ENCODE measurements at regions not wholly inside any gene's neighbourhood (a gene's known extent, or its start where the extent isn't known, plus 50 kb on each side); places are given as distances from the start of the nearest gene placed in this dataset.

DNA sequence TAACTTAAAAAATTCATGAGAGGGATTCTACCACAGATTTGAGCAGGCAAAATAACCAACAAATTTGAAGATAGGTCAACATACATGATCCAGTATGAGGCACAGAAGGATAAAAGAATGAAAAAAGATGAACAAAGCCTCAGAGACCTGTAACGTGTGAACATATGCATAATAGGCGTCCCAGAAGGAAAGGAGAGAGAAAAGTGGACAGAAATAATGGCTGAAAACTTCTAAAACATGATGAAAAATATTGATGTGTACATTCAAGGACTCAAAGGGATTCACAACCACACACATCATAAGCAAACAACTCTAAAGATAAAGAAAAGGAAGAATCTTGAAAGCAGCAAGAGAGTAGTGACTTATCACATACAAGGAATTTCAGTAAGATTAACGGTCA, 100.1 kb upstream of the PARD3B start:
- no peak overlapping the region for H3K27ac Mint-ChIP-seq
- POLR2A ChIA-PET: no interaction called here
- no peak overlapping the region for H3K4me3 Mint-ChIP-seq
- no peak for ATAC-seq
- H3K9me3 Mint-ChIP-seq: peaks cover 0 to 26% (median 10%) of the 10 kb centered on the region in 9 donors
- DNase-seq: no peak
- peaks cover 0 to 1% (median 0%) of the 10 kb centered on the region in 4 donors for H3K4me1 Mint-ChIP-seq
- H3K27me3 Mint-ChIP-seq: peaks cover 7 to 31% (median 12%) of the 10 kb centered on the region in 5 donors
- peaks cover 0 to 11% (median 2%) of the 10 kb centered on the region in 3 donors for H3K36me3 Mint-ChIP-seq

DNA sequence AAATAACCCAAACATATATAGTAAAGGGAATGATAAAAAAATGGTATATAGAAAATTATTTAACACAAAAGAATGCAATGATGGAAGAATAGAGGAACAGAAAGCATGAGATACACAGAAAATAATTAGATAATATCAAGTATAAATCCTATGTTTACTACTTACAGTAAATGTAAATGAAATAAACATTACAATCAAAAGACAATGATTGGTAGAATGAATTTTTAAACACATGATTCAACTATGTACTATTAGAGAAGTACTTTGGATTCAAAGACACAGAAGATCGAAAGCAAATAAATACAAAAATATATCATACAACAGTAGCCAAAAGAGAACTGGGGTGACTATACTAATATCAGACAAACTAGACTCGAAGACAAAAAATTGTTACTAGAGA, 97.6 kb upstream of the PARD3B start:
- no peak overlapping the region for H3K27ac Mint-ChIP-seq
- H3K27me3 Mint-ChIP-seq: peaks cover 1 to 9% (median 6%) of the 10 kb centered on the region in 5 donors
- ATAC-seq (no peak), DNase-seq (no peak)
- H3K4me3 Mint-ChIP-seq: no peak overlapping the region
- POLR2A ChIA-PET: no interaction called here
- H3K36me3 Mint-ChIP-seq: peaks cover 0 to 10% (median 2%) of the 10 kb centered on the region in 3 donors
- H3K9me3 Mint-ChIP-seq: peaks cover 0 to 25% (median 10%) of the 10 kb centered on the region in 9 donors
- H3K4me1 Mint-ChIP-seq: peaks cover 0 to 1% (median 0%) of the 10 kb centered on the region in 4 donors

DNA sequence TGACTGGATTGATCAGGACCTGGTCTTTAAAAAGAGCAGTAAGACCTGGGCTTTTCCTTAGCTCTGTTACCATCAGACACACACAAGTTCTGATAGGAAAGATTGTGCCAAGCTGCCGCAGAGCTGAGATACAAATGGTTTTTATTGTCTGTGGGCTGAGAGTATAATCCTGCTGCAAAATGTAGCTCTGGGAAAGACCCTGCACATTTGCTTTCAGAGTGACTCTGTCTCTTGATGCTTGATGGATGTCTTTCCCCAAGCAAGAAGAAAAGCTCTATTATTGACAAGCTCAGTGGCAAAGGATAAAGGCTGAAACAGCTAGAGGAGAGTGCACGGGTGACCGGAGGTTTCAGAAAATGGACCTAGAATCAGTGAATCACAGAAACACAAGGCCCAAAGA, 95.3 kb upstream of the PARD3B start:
- no peak overlapping the region for H3K27ac Mint-ChIP-seq
- peaks cover 0 to 16% (median 7%) of the 10 kb centered on the region in 9 donors for H3K9me3 Mint-ChIP-seq
- no peak for ATAC-seq

DNA sequence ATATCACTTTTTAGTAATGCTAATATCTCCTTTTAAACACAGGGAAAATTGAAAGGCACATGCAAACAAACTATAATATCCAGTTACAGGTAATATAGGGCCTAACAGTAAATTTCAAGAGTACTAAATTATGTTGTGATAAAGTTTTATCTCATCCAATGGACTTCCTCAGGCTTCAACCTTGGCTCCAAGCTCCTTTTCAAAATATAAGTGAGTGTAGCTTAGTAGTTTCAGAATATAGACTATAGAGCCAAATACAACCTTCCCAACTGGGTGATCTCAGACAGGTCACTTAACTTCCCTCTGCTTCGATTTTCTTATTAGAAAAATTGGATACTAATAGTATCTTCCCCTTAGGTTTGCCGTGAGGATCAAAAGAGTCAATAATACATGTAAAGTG, 93.5 kb upstream of the PARD3B start:
- Mint-ChIP-seq H3K9me3 (peaks cover 0 to 3% (median 0%) of the 10 kb centered on the region in 9 donors), H3K4me3 (no peak overlapping the region)

More for the DNA sequence above, 95.3 kb upstream of the PARD3B start:
- H3K4me1 Mint-ChIP-seq: no peaks in the 10 kb centered on the region
- peaks cover 0 to 2% (median 0%) of the 10 kb centered on the region in 5 donors for H3K27me3 Mint-ChIP-seq
- no peak for DNase-seq
- H3K36me3 Mint-ChIP-seq: peaks cover 0 to 4% (median 0%) of the 10 kb centered on the region in 3 donors
- POLR2A ChIA-PET: no interaction called here
- H3K4me3 Mint-ChIP-seq: no peak overlapping the region

DNA sequence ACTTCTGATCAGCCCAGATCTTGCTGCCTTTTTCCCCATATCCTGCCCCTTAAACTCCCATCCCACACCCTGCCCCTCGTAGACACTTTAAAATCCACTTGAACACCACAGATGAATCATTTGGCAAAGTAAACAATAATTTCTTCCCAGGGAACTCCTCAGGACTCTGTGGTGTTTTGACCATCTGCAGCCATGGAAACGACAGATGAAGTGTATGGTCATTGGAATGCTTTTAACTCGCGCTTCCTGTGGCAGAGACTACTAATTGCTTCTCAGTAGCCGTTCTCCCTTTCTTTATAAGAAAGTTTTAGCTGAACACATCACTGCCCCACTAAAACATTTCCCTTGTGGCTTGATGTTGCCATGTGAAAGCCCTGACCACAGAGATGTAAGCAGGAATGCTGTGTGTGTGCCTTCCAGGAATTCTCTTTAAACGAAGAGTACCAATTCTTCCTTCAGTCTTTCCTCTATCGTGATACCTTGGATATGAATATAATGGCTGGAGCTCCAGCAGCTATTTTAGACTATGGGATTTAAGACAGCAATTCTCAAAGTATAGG, 92.7 kb upstream of the PARD3B start:
- no peak overlapping the region for H3K4me3 Mint-ChIP-seq
- H3K27me3 Mint-ChIP-seq: peaks cover 0 to 2% (median 0%) of the 10 kb centered on the region in 5 donors
- H3K4me1 Mint-ChIP-seq: no peaks in the 10 kb centered on the region
- ATAC-seq (no peak), DNase-seq (no peak)
- POLR2A ChIA-PET: no interaction called here
- no peaks in the 10 kb centered on the region for H3K36me3 Mint-ChIP-seq
- H3K27ac Mint-ChIP-seq: no peak overlapping the region
- peaks cover 0 to 3% (median 0%) of the 10 kb centered on the region in 9 donors for H3K9me3 Mint-ChIP-seq

More for the DNA sequence above, 93.5 kb upstream of the PARD3B start:
- no peak for ATAC-seq
- no peak overlapping the region for H3K27ac Mint-ChIP-seq
- POLR2A ChIA-PET: no interaction called here
- no peak for DNase-seq
- H3K27me3 Mint-ChIP-seq: peaks cover 0 to 2% (median 0%) of the 10 kb centered on the region in 5 donors
- H3K36me3 Mint-ChIP-seq: no peaks in the 10 kb centered on the region
- H3K4me1 Mint-ChIP-seq: no peaks in the 10 kb centered on the region

DNA sequence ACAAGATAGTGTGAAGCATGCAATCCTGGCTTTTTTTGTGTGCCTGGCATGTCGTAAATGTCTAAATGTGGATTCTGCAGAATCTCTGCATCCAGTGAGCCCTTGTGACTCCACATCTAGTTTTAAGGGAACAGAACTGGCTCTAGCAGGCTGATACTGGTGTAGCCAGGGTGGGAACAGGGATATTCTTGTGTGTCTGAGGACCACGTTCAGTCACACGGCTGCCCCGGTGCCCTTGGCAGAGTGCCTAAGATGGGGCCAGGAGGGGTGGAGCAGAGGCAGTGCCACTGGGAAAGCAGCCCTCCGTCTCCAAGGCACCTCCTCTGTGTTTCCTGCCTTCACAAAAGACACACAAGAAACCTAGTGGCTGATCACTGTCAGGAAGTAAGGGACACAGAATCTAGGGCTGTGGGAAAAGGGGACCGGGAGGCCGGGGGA, 91.5 kb upstream of the PARD3B start:
- Mint-ChIP-seq H3K4me3 (no peak overlapping the region), H3K36me3 (no peaks in the 10 kb centered on the region), H3K9me3 (peaks cover 0 to 3% (median 0%) of the 10 kb centered on the region in 9 donors), H3K27ac (no peak overlapping the region), H3K4me1 (no peaks in the 10 kb centered on the region), H3K27me3 (peaks cover 0 to 6% (median 0%) of the 10 kb centered on the region in 5 donors)
- POLR2A ChIA-PET: no interaction called here
- no peak for ATAC-seq
- DNase-seq: no peak

DNA sequence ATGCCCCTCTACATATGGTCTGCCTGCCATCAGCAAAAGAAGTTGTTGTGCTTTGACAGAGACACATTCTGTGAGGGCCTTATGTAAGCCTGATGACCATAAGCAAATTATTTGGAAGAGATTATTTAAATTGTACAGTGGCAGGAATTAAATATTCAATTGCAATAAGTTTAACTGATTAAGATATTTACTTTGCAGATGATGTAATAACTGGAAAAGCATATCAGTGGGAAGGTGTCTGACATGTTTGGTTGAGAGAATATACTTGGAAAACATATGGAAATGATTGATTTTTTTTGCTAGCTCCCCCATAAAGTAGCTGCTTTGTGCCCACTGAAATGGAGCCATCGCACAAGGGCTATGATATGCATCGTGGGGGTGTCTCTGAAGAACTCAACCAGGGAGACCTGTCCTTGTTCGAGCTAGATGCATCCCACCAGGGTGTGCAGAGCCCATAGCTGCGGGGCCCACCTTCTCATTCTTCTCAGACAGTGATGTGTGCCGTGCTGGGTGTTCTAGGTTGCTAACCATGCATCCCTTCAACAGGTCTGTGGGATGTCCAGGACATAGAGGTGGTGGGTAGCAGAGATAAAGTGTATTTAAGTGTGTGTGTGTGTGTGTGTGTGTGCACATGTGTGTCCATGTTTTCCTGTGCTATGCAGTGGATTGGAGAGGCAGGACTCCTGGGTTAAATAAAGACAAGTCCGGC, 90.4 kb upstream of the PARD3B start:
- H3K36me3 Mint-ChIP-seq: no peaks in the 10 kb centered on the region
- H3K4me1 Mint-ChIP-seq: no peaks in the 10 kb centered on the region
- H3K27ac Mint-ChIP-seq: no peak overlapping the region
- H3K9me3 Mint-ChIP-seq: peaks cover 0 to 3% (median 0%) of the 10 kb centered on the region in 9 donors
- H3K4me3 Mint-ChIP-seq: no peak overlapping the region
- POLR2A ChIA-PET: no interaction called here
- ATAC-seq (no peak), DNase-seq (no peak)
- H3K27me3 Mint-ChIP-seq: peaks cover 0 to 4% (median 0%) of the 10 kb centered on the region in 5 donors

DNA sequence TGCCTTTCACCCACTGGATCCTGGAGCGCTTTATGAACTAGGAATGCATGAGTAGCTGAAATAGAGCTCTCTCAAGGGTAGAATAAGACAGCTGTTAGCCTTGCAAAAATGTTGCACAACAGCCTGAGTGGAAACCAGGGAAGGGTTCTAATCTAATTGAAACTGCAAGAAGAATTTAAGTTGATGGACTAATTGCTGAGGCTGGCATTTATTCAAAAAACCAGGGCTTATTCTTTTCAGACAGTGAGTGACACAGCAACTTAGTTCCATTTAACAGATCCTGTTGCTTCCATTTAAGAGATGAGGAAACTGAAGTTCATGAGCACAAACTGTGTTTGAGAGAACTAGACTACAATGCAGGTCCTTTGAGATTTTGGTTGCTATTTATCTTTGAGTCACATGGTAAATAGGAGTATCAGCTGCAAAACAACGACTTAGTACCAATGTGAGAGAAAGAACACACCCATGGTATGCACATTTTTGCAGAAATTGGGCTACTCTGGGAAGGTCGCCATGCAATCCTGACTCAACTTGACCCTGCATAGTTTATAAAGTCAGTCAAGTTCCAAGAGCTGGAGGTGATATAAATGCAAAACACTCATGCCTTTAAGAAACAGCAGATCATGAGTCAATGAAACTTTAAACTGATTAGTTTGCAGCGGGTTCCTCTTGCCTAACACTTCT, 76.4 kb upstream of the PARD3B start:
- H3K36me3 Mint-ChIP-seq: no peaks in the 10 kb centered on the region
- no peak overlapping the region for H3K27ac Mint-ChIP-seq
- POLR2A ChIA-PET: no interaction called here
- H3K4me3 Mint-ChIP-seq: no peak overlapping the region
- ATAC-seq (no peak), DNase-seq (no peak)
- peaks cover 0 to 6% (median 0%) of the 10 kb centered on the region in 9 donors for H3K9me3 Mint-ChIP-seq
- peaks cover 2 to 28% (median 6%) of the 10 kb centered on the region in 5 donors for H3K27me3 Mint-ChIP-seq
- H3K4me1 Mint-ChIP-seq: no peaks in the 10 kb centered on the region

DNA sequence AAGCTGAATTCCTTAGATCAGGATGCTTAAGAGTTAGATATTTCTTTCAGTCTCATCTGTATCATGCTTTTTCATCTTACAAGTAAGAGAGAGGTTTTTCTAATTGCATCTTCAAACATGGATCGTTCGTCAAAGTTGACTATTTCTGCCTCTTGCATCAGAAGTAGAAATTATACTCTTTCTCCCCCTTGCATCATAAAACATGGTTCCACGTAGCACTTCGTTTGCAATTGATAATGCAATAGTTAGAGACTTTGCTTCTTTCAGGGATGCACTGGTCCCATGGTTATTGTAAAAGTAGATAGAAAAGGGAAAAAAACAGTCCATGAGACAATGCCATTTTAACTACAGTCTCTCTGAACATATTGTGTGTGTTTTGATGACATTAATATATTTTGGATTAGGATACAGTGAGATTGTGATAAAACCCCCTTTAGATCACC, 75.1 kb upstream of the PARD3B start:
- Mint-ChIP-seq H3K9me3 (peaks cover 0 to 1% (median 0%) of the 10 kb centered on the region in 9 donors), H3K4me3 (no peak overlapping the region), H3K27ac (no peak overlapping the region), H3K4me1 (no peaks in the 10 kb centered on the region), H3K36me3 (no peaks in the 10 kb centered on the region), H3K27me3 (peaks cover 0 to 21% (median 4%) of the 10 kb centered on the region in 5 donors)
- ATAC-seq (no peak), DNase-seq (no peak)
- POLR2A ChIA-PET: no interaction called here

DNA sequence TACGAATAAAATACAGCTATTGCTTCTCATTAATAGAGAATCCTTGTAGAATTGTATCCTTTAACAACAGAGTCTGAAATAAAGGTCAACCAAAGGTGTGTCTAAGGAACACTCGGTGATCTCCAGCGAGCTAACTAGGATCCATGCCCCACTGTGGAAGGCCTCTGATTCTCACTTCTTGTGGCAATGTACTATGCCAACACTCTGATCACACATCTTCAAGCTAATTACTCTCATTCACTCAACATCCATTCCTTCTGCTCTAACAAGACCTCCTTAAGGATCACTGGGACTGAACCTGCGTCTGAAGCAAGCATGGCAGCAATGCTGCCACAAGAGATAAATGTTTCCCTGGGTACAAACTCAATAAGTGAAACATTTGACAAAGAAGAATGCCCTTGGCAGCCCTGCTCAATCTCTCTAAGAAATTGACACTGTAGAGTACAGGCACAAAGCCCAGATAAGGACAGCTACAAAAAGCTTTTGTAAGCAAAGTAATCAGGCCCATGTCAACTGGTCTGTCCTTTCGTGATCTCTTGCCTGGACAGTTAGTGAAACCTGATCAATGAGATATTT, 74.6 kb upstream of the PARD3B start:
- Mint-ChIP-seq H3K4me3 (no peak overlapping the region), H3K36me3 (no peaks in the 10 kb centered on the region), H3K9me3 (peaks cover 0 to 1% (median 0%) of the 10 kb centered on the region in 9 donors), H3K27me3 (peaks cover 0 to 21% (median 4%) of the 10 kb centered on the region in 5 donors), H3K4me1 (no peaks in the 10 kb centered on the region), H3K27ac (no peak overlapping the region)
- ATAC-seq: no peak
- no peak for DNase-seq
- POLR2A ChIA-PET: no interaction called here

DNA sequence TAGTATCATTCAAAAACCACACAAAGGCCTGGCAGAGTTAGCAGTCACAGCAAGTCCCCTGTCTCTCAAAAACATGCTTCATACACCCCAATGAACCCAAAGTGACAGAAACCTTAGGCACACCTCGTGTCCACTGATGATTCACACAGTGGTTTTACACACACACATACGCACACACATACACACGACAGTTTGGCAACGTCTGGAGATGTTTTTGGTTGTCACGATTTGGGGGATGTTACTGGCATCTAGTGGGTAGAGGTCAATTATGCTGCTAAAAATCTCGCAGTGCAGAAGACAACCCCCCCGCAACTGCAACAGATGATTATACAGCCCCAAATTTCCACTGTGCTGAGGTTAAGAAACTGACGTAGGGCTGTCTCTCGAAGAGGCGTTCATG, 72.9 kb upstream of the PARD3B start:
- no peak for ATAC-seq
- H3K9me3 Mint-ChIP-seq: no peaks in the 10 kb centered on the region
- no peak for DNase-seq
- peaks cover 0 to 21% (median 3%) of the 10 kb centered on the region in 5 donors for H3K27me3 Mint-ChIP-seq
- no peak overlapping the region for H3K4me3 Mint-ChIP-seq
- POLR2A ChIA-PET: no interaction called here
- no peak overlapping the region for H3K27ac Mint-ChIP-seq
- H3K36me3 Mint-ChIP-seq: no peaks in the 10 kb centered on the region
- H3K4me1 Mint-ChIP-seq: no peaks in the 10 kb centered on the region

DNA sequence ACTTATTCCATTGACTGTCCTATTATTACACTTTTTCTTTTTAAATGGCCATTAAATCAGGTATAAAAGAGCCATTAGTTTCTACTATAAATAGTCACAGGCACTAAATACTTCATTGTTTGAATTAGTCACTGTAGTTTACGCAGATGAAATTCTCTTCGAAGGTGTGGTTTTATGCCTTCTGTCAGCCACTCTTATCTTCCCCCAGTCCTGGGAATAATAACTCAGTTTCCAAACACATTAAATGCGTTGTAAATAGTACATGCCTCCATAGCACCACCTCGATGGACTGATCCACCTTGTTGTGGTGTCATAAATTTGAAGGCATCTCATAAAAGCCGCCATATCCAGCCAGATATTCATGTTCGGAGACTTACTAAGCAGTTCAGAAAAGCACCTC, 72.1 kb upstream of the PARD3B start:
- no peak overlapping the region for H3K4me3 Mint-ChIP-seq
- DNase-seq: no peak
- H3K27me3 Mint-ChIP-seq: peaks cover 0 to 18% (median 3%) of the 10 kb centered on the region in 5 donors
- H3K36me3 Mint-ChIP-seq: no peaks in the 10 kb centered on the region
- H3K9me3 Mint-ChIP-seq: no peaks in the 10 kb centered on the region
- ATAC-seq: no peak
- POLR2A ChIA-PET: no interaction called here
- H3K4me1 Mint-ChIP-seq: no peaks in the 10 kb centered on the region
- H3K27ac Mint-ChIP-seq: no peak overlapping the region

DNA sequence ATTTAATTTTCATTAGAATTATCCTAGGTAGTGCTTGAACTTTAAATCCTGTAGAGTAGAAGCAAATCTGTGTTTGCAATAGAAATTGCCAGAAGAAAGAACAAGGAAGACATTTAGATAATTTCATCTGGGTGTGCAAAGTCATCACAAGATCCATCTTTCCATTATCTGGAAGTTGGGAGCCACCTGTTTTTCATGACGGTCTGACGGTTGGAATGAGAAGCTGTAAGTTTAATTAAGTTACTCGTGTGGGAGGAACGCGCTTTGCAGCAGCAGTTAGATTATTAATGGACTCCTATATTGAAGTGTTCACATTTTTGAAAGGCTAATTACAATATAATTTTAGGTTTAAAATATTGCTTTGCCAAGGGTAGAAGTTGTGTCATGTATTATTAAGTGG, 69.9 kb upstream of the PARD3B start:
- Mint-ChIP-seq H3K27ac (no peak overlapping the region), H3K27me3 (peaks cover 0 to 15% (median 3%) of the 10 kb centered on the region in 5 donors), H3K9me3 (no peaks in the 10 kb centered on the region), H3K4me1 (no peaks in the 10 kb centered on the region), H3K4me3 (no peak overlapping the region), H3K36me3 (no peaks in the 10 kb centered on the region)
- ATAC-seq (no peak), DNase-seq (no peak)
- POLR2A ChIA-PET: no interaction called here
